Trophoblast cell (in vitro differentiated cells and primary cell): ENCODE measurements at regions not wholly inside any gene's neighbourhood (a gene's known extent, or its start where the extent isn't known, plus 50 kb on each side); places are given as distances from the start of the nearest gene placed in this dataset.
"Not testable (repeated sequence)": the region's sequence is repeated elsewhere in the genome, so short reads cannot be mapped to it uniquely, and the experiment has no call there.

Experiments
- DNase-seq, 2 donors: peaks; one replicate each; pipeline ENCODE4 v3.0.0-alpha.2; 2016
- H2AFZ ChIP-seq: 2 replicates; pipeline ENCODE4 v1.6.1; 2013; ENCODE audit warnings: low read length, moderate library complexity, mild to moderate bottlenecking; ENCODE audit not compliant: insufficient read depth, poor library complexity
- H2AK5ac ChIP-seq: 2 replicates; pipeline ENCODE4 v1.6.1; 2013; ENCODE audit warnings: mild to moderate bottlenecking, low read length
- H2BK120ac ChIP-seq: 2 replicates; pipeline ENCODE4 v1.6.1; 2013; ENCODE audit warnings: low read length, mild to moderate bottlenecking, moderate library complexity; ENCODE audit not compliant: insufficient read depth, poor library complexity
- H2BK12ac ChIP-seq: 2 replicates; pipeline ENCODE4 v1.6.1; 2013; ENCODE audit warnings: mild to moderate bottlenecking, low read length, moderate library complexity
- H2BK5ac ChIP-seq: 2 replicates; pipeline ENCODE4 v1.6.1; 2013; ENCODE audit warnings: low read length, low read depth, moderate library complexity, mild to moderate bottlenecking; ENCODE audit not compliant: poor library complexity
- H3K14ac ChIP-seq: 2 replicates; pipeline ENCODE4 v1.6.1; 2013; ENCODE audit warnings: mild to moderate bottlenecking, low read length
- H3K18ac ChIP-seq: 2 replicates; pipeline ENCODE4 v1.6.1; 2013; ENCODE audit warnings: mild to moderate bottlenecking, low read length
- H3K23ac ChIP-seq: 2 replicates; pipeline ENCODE4 v1.6.1; 2013; ENCODE audit warnings: low read length
- H3K27ac ChIP-seq: 2 replicates; pipeline ENCODE4 v1.5.1; 2013; ENCODE audit warnings: low read depth, mild to moderate bottlenecking, inconsistent platforms, low read length, moderate library complexity
- H3K27me3 ChIP-seq: 2 replicates; pipeline ENCODE4 v1.6.1; 2013; ENCODE audit warnings: inconsistent platforms, mild to moderate bottlenecking, low read length, moderate library complexity; ENCODE audit not compliant: insufficient read depth
- H3K36me3 ChIP-seq, 2 experiments: 1 replicate in 1 of 2; 2 replicates in 1 of 2; pipeline ENCODE4 v1.6.1; 2013; ENCODE audit warnings: low read length in 2 of 2, mild to moderate bottlenecking in 2 of 2, moderate library complexity in 1 of 2; ENCODE audit not compliant: insufficient read depth in 2 of 2, control insufficient read depth in 1 of 2
- H3K4ac ChIP-seq: 2 replicates; pipeline ENCODE4 v1.6.1; 2013; ENCODE audit warnings: low read depth, mild to moderate bottlenecking, low read length, moderate library complexity
- H3K4me1 ChIP-seq, 2 experiments: 1 replicate in 1 of 2; 2 replicates in 1 of 2; pipeline ENCODE4 v1.6.1; 2013; ENCODE audit warnings: low read length in 2 of 2, mild to moderate bottlenecking in 2 of 2, moderate library complexity in 1 of 2; ENCODE audit not compliant: insufficient read depth in 2 of 2, control insufficient read depth in 1 of 2
- H3K4me2 ChIP-seq: 2 replicates; pipeline ENCODE4 v1.6.1; 2013; ENCODE audit warnings: inconsistent platforms, mild to moderate bottlenecking, low read length, moderate library complexity
- H3K4me3 ChIP-seq: 2 replicates; pipeline ENCODE4 v1.5.1; 2013; ENCODE audit warnings: mild to moderate bottlenecking, low read depth, low read length, inconsistent platforms
- H3K79me1 ChIP-seq: one replicate; pipeline ENCODE4 v1.6.1; 2013; ENCODE audit warnings: low read length
- H3K79me2 ChIP-seq: 2 replicates; pipeline ENCODE4 v1.6.1; 2013; ENCODE audit warnings: low read length, mild to moderate bottlenecking; ENCODE audit not compliant: control insufficient read depth, insufficient read depth, poor library complexity
- H3K9ac ChIP-seq: 2 replicates; pipeline ENCODE4 v1.6.1; 2013; ENCODE audit warnings: mild to moderate bottlenecking, low read length
- H3K9me3 ChIP-seq: 2 replicates; pipeline ENCODE4 v1.6.1; 2013; ENCODE audit warnings: low read depth, mild to moderate bottlenecking, control low read depth, inconsistent platforms, low read length; ENCODE audit not compliant: insufficient read depth
- H4K12ac ChIP-seq: 2 replicates; pipeline ENCODE4 v1.6.1; 2013; ENCODE audit warnings: low read depth, mild to moderate bottlenecking, low read length, moderate library complexity
- H4K8ac ChIP-seq: 2 replicates; pipeline ENCODE4 v1.6.1; 2013; ENCODE audit warnings: low read depth, mild to moderate bottlenecking, low read length, moderate library complexity
- H4K91ac ChIP-seq: one replicate; pipeline ENCODE4 v1.6.1; 2013; ENCODE audit warnings: low read depth, mild to moderate bottlenecking, low read length, moderate library complexity
- WGBS: extraction: QIAGEN DNeasy Blood & Tissue Kit; methylation state at CpG from one replicate; pipeline ENCODE4 v1.1.7; 2013; ENCODE audit warnings: missing lambda C conversion rate; ENCODE audit not compliant: insufficient read length, insufficient coverage; ENCODE audit errors: extremely low coverage; 5-methylcytosine and 5-hydroxymethylcytosine counted together

DNA sequence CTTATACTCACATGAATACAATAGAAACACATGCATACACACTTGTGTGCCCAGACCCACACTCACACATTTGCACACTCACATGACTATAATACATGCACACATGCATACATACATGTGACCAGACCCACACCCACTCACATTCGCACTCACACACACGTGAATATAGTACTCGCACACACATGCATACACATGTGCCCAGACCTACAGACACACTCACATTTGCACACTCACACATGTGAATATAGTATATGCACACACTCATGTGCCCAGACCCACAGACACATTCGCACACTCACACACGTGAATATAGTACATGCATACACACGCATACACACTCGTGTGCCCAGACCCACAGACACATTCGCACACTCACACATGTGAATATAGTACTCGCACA, 197.4 kb upstream of the ZNF469 start:
- H3K14ac ChIP-seq, H4K12ac ChIP-seq, H2BK12ac ChIP-seq, H3K36me3 ChIP-seq, H2AK5ac ChIP-seq, H2BK120ac ChIP-seq, H3K27me3 ChIP-seq, H3K4ac ChIP-seq, H3K4me2 ChIP-seq, H3K79me2 ChIP-seq, H4K8ac ChIP-seq, H3K9ac ChIP-seq, H3K4me1 ChIP-seq, H3K79me1 ChIP-seq, H3K23ac ChIP-seq, DNase-seq, H3K27ac ChIP-seq, H2AFZ ChIP-seq, H2BK5ac ChIP-seq, H4K91ac ChIP-seq, H3K18ac ChIP-seq: not testable (repeated sequence)
- no CpG with 5 or more reads among the region's 9 CpGs for WGBS
- H3K9me3 ChIP-seq, result peaks cover 16% of the 10 kb centered on the region
- peak overlapping the region; percentile 45 for H3K4me3 ChIP-seq

DNA sequence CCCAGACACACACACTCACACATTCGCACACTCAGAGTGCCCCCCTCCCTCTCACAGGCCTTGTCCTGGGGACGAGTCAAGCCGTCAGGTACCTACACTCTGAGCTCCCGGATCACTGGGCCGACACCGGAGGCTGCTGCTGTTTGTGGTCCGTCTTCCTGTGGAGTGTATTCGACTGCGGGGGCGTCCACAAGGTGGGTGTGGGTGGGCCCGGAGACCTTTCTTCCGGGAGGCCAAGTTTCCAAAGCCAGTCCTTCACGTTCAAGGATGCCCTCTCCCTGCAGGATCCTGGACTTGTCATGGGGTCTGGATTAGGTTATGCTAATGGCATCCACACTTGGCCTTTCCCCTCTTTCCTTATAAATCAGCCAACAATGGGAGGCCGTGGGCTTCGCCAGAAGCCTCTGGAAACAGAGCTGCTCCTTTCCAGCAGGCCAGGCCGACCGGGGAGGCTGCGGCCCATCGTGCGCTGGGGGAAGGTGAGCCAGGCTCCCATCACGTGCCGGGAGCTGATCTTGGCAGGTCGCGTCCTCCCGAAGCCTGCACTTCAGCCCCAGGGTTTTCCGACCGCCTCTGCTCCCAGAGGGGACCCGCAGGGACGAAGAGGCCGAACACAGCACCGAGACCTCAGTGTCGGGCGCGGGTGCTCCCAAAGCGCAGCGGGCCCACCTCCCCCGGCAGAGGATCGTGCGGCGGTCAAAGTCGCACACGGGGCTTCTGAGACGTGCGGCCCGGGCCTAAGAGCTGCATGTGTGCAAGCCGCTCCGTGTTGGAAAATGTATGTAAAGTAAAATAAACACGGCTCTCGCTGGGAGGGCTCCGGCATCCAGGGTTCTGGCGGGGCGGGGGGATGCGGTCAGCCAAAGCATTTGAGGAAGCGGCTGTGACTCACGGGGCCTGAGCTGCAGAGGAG, 196.5 kb upstream of the ZNF469 start:
- not testable (repeated sequence) for H4K12ac ChIP-seq, H2BK5ac ChIP-seq, H3K79me2 ChIP-seq, H3K4me2 ChIP-seq, H2BK12ac ChIP-seq, H3K79me1 ChIP-seq, H3K27ac ChIP-seq, H2AK5ac ChIP-seq, H3K18ac ChIP-seq, H3K4me3 ChIP-seq, H3K23ac ChIP-seq, H3K14ac ChIP-seq, DNase-seq, H3K9ac ChIP-seq, H3K4ac ChIP-seq, H2AFZ ChIP-seq, H2BK120ac ChIP-seq, H4K91ac ChIP-seq, H3K36me3 ChIP-seq, H3K27me3 ChIP-seq, H4K8ac ChIP-seq, H3K4me1 ChIP-seq
- H3K9me3 ChIP-seq, result peaks cover 16% of the 10 kb centered on the region
- WGBS, result no CpG with 5 or more reads among the region's 55 CpGs

DNA sequence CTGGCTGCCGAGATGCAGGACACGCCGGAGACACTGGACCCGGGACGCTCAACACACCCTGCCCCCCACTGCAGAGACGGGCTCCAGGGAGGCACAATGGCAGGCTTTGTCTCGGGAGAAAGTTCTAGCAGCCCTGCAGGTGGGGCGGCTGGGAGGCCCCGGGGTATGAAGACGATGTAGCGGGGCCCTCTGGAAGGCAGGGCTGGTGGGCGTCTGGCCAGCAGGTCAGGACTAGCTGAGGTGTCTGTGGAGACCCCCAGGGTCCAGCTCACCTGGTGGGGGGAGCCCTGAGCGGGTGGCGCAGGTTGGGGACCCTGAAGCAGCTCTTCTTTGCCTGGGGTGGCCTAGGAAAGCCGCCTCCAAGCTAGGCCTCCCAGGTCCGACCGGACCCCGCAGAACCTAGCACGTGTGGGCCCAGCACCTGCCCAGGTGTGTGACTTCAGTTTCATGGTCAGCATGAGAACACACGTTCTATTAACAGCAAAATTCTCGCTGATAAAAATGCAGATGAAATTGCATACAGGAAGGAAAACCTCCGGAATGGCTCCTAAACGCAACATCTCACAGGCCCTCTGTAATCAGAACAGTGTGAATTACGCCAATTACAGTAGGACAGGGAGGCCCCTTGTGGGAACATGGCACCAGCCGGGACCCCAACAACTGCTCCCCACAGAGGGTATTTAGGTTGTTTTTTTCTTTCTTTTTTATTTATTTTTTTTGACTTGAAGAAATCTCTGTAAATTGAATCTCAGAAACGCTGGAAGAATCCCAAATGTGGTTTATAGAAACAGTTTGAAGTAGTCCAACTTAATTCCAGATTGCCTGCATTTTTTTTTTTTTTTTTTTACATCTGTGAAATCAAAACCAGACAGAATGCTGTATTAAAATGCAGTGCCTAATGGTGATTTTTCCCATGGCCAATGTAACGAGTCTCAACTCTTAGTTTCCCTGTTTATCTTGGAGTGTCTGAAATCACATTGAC, 195.6 kb upstream of the ZNF469 start:
- not testable (repeated sequence) for H3K4me1 ChIP-seq, H2AFZ ChIP-seq, H2AK5ac ChIP-seq, H3K79me2 ChIP-seq, H3K79me1 ChIP-seq, H4K91ac ChIP-seq, H3K4me3 ChIP-seq, H3K9ac ChIP-seq, H2BK120ac ChIP-seq, H4K12ac ChIP-seq, H3K23ac ChIP-seq, DNase-seq, H3K4ac ChIP-seq, H3K27ac ChIP-seq, H3K4me2 ChIP-seq, H2BK5ac ChIP-seq, H4K8ac ChIP-seq, H3K27me3 ChIP-seq, H3K14ac ChIP-seq, H2BK12ac ChIP-seq, H3K36me3 ChIP-seq, H3K18ac ChIP-seq
- WGBS, result no CpG with 5 or more reads among the region's 27 CpGs
- peaks cover 16% of the 10 kb centered on the region for H3K9me3 ChIP-seq

DNA sequence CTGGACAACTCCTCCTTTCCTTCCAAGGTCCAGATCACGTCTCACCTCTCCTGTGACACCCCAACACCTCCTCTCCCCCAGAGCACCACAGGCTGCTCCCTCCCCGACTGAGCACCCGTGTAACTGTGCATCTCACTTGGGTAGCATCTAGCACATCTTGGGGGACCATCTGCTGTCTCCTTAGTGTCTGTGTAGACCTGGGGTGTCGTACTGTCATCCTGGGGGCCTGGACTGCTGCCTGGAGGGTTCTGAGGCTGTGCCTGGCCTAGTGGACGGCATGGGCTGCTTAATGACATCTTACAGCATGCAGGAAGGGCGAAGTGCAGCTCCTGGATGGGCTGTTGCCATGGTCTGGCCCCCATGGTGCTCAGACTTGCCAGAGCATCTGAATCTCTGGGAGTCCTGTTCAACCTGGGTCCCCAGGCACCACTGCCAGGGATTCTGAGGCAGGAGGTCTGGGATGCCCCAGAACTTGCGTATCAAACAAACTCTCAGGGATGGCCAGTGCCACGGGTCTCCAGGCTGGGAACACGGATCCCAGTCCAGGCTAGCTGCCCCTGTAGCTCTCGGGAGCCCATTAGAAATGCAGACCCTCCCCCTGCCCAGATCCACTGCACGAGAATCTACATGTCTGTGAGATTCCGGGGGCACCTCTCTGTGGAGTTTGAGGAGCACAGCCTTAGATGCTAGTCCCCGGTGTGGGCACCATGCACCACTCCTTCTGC, 194.4 kb upstream of the ZNF469 start:
- WGBS, result no CpG with 5 or more reads among the region's 13 CpGs
- H3K27me3 ChIP-seq, DNase-seq: not testable (repeated sequence)

More for the DNA sequence above, 194.4 kb upstream of the ZNF469 start:
- H2AFZ ChIP-seq, H3K36me3 ChIP-seq, H3K4ac ChIP-seq, H3K79me2 ChIP-seq, H3K27ac ChIP-seq, H3K79me1 ChIP-seq, H2BK5ac ChIP-seq, H4K8ac ChIP-seq, H3K18ac ChIP-seq, H3K14ac ChIP-seq, H3K23ac ChIP-seq, H2AK5ac ChIP-seq, H3K4me2 ChIP-seq, H3K9ac ChIP-seq, H3K4me3 ChIP-seq, H2BK12ac ChIP-seq, H4K91ac ChIP-seq, H3K4me1 ChIP-seq, H4K12ac ChIP-seq, H2BK120ac ChIP-seq: not testable (repeated sequence)
- H3K9me3 ChIP-seq, result peaks cover 17% of the 10 kb centered on the region
